Neural crest cell (in vitro differentiated cells): ENCODE measurements at regions not wholly inside any gene's neighbourhood (a gene's known extent, or its start where the extent isn't known, plus 50 kb on each side); places are given as distances from the start of the nearest gene placed in this dataset.

Source experiments
- DNase-seq: peaks from one replicate; pipeline ENCODE4 v3.0.0; 2021; ENCODE audit warnings: low read depth, mixed read lengths, low spot score
- H3K27ac Mint-ChIP-seq: one replicate; pipeline ENCODE4 v1.8.0; 2021; ENCODE audit warnings: mild to moderate bottlenecking, mixed read lengths; ENCODE audit not compliant: unreplicated experiment
- H3K27me3 Mint-ChIP-seq: 2 replicates; pipeline ENCODE4 v1.8.0; 2021; ENCODE audit warnings: low read depth, mild to moderate bottlenecking, mixed read lengths
- H3K36me3 Mint-ChIP-seq: 2 replicates; pipeline ENCODE4 v1.8.0; 2021; ENCODE audit warnings: low read depth, mild to moderate bottlenecking, mixed read lengths
- H3K4me1 Mint-ChIP-seq: 2 replicates; pipeline ENCODE4 v1.8.0; 2021; ENCODE audit warnings: mixed read lengths
- H3K4me3 Mint-ChIP-seq: one replicate; pipeline ENCODE4 v1.8.0; 2021; ENCODE audit warnings: mild to moderate bottlenecking, mixed read lengths
- H3K9me3 Mint-ChIP-seq: 2 replicates; pipeline ENCODE4 v1.8.0; 2021; ENCODE audit warnings: mixed read lengths
- TF ChIP-seq, protein P1 (sequence below): fragments of 200-600 bp; sonication (generic); conservative IDR thresholded peaks from 2 replicates; pipeline ENCODE4 v1.5.0; 2021; ENCODE audit warnings: antibody characterized with exemption, mild to moderate bottlenecking

DNA sequence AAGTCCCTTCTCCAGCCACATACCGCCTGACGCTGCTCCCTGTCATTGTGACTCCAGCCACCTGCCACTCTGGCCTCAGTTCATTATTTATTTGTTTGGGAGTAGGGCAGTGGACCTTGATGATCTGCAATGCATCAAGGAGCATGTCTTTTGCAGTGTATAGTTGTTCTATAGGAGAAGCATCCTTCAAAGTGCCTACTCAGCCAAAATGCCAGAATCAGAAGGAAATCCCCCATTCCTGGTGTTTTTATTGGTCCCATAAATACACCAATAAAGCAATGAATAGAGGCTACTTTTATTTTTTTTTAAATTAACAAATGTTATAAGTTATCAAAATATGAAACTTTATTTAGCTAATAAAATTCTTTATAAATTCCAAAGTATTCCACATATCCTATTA lies 123.8 kb upstream of the NSMCE3 start:
- Mint-ChIP-seq H3K27ac (no peak overlapping the region), H3K9me3 (peaks cover 7% of the 10 kb centered on the region), H3K27me3 (no peaks in the 10 kb centered on the region), H3K4me3 (no peak overlapping the region), H3K4me1 (no peaks in the 10 kb centered on the region), H3K36me3 (peaks cover 6% of the 10 kb centered on the region)
- TF ChIP-seq, protein P1, sequence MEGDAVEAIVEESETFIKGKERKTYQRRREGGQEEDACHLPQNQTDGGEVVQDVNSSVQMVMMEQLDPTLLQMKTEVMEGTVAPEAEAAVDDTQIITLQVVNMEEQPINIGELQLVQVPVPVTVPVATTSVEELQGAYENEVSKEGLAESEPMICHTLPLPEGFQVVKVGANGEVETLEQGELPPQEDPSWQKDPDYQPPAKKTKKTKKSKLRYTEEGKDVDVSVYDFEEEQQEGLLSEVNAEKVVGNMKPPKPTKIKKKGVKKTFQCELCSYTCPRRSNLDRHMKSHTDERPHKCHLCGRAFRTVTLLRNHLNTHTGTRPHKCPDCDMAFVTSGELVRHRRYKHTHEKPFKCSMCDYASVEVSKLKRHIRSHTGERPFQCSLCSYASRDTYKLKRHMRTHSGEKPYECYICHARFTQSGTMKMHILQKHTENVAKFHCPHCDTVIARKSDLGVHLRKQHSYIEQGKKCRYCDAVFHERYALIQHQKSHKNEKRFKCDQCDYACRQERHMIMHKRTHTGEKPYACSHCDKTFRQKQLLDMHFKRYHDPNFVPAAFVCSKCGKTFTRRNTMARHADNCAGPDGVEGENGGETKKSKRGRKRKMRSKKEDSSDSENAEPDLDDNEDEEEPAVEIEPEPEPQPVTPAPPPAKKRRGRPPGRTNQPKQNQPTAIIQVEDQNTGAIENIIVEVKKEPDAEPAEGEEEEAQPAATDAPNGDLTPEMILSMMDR, result no peak
- DNase-seq, result no peak

DNA sequence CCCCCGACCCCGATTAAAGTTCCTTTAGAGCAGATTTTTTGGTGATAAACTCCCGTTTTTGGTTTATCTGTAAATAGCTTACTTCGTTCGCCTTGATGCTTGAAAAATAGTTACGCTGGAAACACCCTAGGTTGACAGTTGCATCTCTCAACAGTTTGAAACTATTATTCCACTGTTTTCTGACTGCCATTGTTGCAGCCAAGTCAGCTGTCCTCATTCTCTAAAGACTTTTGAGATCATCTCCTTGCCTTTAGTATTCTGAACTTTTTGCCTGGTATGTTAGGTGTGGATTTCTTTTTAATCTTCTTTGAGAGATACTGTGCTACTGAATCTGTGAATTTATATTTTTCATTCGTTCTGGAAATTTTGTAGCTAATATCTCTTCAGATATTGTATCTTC lies 122.7 kb upstream of the NSMCE3 start:
- H3K4me3 Mint-ChIP-seq, result no peak overlapping the region
- peaks cover 6% of the 10 kb centered on the region for H3K36me3 Mint-ChIP-seq
- TF ChIP-seq, protein P1, result no peak
- H3K9me3 Mint-ChIP-seq, result peaks cover 7% of the 10 kb centered on the region
- H3K27me3 Mint-ChIP-seq, result no peaks in the 10 kb centered on the region
- H3K4me1 Mint-ChIP-seq, result no peaks in the 10 kb centered on the region
- DNase-seq, result no peak
- no peak overlapping the region for H3K27ac Mint-ChIP-seq

DNA sequence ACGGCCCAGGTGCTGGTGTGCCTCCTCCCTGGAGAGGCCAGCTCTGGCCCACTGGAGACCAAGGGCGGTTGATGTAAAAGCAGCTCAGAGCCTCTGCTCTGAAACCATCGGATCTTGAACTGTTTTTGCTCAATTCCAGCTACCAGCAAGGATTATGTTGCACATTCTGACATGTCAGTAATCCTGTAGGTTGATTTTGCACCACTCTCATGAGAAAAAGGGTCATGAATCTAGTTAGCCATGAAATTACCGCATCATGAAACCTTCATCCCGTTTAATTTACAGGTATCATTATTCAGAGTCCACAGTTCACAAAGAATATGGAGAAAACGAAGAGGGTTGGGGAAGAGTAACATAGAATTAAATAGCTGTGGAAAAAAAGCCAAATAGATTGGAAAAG lies 120.4 kb upstream of the NSMCE3 start:
- TF ChIP-seq, protein P1, result no peak
- H3K9me3 Mint-ChIP-seq, result peaks cover 10% of the 10 kb centered on the region

DNA sequence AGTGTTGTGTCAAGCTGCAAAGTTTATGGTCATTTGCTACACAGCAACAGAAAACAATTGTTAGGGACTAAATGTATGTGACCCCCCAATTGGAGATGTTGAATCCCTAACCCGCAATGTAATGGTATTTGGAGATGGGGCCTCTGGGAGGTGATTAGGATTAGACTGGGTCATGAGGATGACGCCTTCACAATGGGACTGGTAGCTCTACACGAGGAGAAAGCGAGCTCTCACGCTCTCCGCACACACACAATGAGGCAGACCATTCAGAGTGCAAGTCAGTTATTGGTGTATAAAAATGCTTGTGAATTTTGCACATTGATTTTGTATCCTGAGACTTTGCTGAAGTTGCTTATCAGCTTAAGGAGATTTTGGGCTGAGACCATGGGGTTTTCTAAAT lies 116.9 kb upstream of the NSMCE3 start:
- Mint-ChIP-seq H3K27me3 (no peaks in the 10 kb centered on the region), H3K9me3 (peaks cover 7% of the 10 kb centered on the region), H3K4me3 (no peak overlapping the region), H3K4me1 (peaks cover 12% of the 10 kb centered on the region), H3K27ac (no peak overlapping the region), H3K36me3 (no peaks in the 10 kb centered on the region)
- DNase-seq, result no peak
- TF ChIP-seq, protein P1, result no peak

More for the DNA sequence above, 120.4 kb upstream of the NSMCE3 start:
- Mint-ChIP-seq H3K36me3 (peaks cover 6% of the 10 kb centered on the region), H3K27ac (no peak overlapping the region), H3K4me3 (no peak overlapping the region), H3K27me3 (no peaks in the 10 kb centered on the region), H3K4me1 (peaks cover 12% of the 10 kb centered on the region)
- DNase-seq, result no peak

DNA sequence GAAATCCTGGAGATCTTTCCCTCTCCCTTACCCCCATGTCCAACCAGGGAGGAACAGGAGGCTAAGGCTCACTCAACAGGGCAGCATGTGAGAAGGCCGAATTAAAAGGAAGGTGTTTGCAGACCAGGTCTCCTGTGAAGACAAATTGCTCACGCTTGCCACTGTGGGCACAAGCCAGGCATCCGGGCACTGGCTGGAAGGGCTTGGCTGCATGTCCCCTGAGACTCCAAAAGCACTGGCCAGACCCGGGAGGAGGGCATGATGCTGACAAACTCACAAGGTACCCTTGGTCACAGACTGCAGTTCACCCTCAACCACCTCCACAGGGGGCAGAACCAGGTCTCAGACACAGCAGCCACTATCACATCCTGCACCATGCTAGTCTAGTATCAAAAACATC lies 113.7 kb upstream of the NSMCE3 start:
- no peaks in the 10 kb centered on the region for H3K36me3 Mint-ChIP-seq
- DNase-seq, result no peak
- H3K27ac Mint-ChIP-seq, result peak overlapping the region; percentile 20
- H3K4me3 Mint-ChIP-seq, result no peak overlapping the region
- TF ChIP-seq, protein P1, result no peak
- H3K9me3 Mint-ChIP-seq, result peaks cover 4% of the 10 kb centered on the region
- no peaks in the 10 kb centered on the region for H3K27me3 Mint-ChIP-seq
- H3K4me1 Mint-ChIP-seq, result peaks cover 16% of the 10 kb centered on the region

DNA sequence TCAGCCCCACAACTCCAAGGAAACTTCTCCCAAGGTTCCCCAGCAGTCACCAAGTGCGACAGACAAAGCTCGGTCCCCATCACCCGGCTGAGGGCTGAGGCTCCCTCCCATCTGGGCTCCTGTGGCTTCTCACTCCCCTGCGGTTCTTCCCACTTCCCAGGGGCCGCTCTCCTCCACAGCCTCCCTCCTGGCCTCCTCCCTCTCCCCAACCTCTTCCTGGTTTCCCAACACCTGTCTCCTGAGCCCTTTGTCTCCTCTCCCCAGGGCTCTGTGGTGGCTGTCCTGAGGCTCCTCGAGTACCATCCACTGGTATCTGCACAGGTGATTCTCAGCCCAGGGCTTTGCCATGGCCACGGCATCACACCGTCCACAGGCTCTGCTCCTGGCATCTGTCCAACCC lies 113.2 kb upstream of the NSMCE3 start:
- H3K4me3 Mint-ChIP-seq, result no peak overlapping the region
- DNase-seq, result no peak
- no peaks in the 10 kb centered on the region for H3K27me3 Mint-ChIP-seq
- peaks cover 16% of the 10 kb centered on the region for H3K4me1 Mint-ChIP-seq
- H3K9me3 Mint-ChIP-seq, result peaks cover 4% of the 10 kb centered on the region
- TF ChIP-seq, protein P1, result no peak
- no peaks in the 10 kb centered on the region for H3K36me3 Mint-ChIP-seq
- no peak overlapping the region for H3K27ac Mint-ChIP-seq
